ENCODE measurements at regions not wholly inside any gene's neighbourhood (a gene's known extent, or its start where the extent isn't known, plus 50 kb on each side); places are given as distances from the start of the nearest gene placed in this dataset.

- no peak for TF ChIP-seq CTCF (IDR thresholded peaks at IDR 0.05)
- no peak for TF ChIP-seq POLR2A (IDR thresholded peaks at IDR 0.05)
Measured at GRCh38 chr2:180057706-180058412, 50.8 kb upstream of the CWC22 start.

All from right lobe of liver (tissue), 4 donors.